Adrenal gland (tissue), 5 donors: ENCODE measurements at regions not wholly inside any gene's neighbourhood (a gene's known extent, or its start where the extent isn't known, plus 50 kb on each side); places are given as distances from the start of the nearest gene placed in this dataset.

ENCODE experiments used
- POLR2A ChIP-seq, 2 donors: fragments of 450-650 bp; IDR thresholded peaks; one replicate each; pipeline ENCODE4 v1.6.1; 2017; ENCODE audit warnings: antibody characterized with exemption in 2 of 2, mild to moderate bottlenecking in 2 of 2, moderate library complexity in 1 of 2
- TF ChIP-seq, protein P1 (sequence below), 6 experiments: fragments of 450-650 bp in 4 of 6; fragments of 200-600 bp in 2 of 6; sonication (generic) in 1 of 6; IDR thresholded peaks; 1 replicate in 5 of 6; 2 replicates in 1 of 6; pipeline versions ENCODE4 v1.5.1 to v1.8.0; 2016 to 2021; ENCODE audit warnings: antibody characterized with exemption in 6 of 6, mild to moderate bottlenecking in 2 of 6, moderate library complexity in 1 of 6
- donor health status: DM: no; HTN: no; CAD: no.

DNA sequence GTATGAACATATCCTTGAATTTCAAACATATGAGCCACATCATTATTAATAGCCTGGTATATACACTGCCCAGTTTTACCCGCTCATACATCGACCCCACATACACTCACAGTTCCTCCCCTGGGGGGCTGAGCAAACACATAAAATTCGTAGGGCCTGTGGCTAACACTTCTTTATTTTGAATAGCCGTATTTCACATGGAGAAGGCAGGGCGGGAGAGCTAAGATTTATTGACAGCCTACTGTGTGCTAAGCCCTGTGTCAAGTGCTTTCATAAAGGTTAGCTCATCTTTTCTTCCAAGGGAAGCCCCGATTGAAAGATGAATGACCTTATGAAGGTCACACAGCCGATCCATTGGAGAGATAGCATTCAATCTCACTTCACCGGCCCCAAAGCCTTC lies 134.4 kb downstream of the ENC1 start:
- TF ChIP-seq, protein P1, sequence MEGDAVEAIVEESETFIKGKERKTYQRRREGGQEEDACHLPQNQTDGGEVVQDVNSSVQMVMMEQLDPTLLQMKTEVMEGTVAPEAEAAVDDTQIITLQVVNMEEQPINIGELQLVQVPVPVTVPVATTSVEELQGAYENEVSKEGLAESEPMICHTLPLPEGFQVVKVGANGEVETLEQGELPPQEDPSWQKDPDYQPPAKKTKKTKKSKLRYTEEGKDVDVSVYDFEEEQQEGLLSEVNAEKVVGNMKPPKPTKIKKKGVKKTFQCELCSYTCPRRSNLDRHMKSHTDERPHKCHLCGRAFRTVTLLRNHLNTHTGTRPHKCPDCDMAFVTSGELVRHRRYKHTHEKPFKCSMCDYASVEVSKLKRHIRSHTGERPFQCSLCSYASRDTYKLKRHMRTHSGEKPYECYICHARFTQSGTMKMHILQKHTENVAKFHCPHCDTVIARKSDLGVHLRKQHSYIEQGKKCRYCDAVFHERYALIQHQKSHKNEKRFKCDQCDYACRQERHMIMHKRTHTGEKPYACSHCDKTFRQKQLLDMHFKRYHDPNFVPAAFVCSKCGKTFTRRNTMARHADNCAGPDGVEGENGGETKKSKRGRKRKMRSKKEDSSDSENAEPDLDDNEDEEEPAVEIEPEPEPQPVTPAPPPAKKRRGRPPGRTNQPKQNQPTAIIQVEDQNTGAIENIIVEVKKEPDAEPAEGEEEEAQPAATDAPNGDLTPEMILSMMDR (IDR thresholded peaks at IDR 0.05) = no peak
- TF ChIP-seq POLR2A (IDR thresholded peaks at IDR 0.05) = no peak
